ENCODE measurements at regions not wholly inside any gene's neighbourhood (a gene's known extent, or its start where the extent isn't known, plus 50 kb on each side); places are given as distances from the start of the nearest gene placed in this dataset.

DNA sequence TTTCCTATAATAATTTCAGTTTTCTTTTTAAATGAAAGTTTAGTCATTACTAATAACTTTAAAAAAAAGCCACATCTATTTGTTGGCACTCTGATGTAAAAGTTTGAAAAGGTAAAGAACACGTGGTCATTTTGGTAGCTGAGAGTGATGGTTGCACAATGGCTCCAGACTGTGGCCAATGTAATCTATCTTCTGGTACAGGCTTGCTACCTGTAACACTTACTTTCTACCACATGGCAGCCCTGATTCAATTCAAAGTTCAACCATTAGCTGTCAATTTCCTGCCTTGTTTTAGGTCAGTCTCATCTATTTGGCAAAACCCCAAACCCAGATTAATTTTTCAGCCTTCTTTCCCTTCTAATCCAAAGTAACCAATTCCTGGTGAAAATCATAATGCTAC is 126.1 kb downstream of the TUSC7 start:
- no peak for TF ChIP-seq GATA1 (IDR thresholded peaks at IDR 0.05; ENCODE audit: low read depth, low read length)
- TF ChIP-seq POLR2A (IDR thresholded peaks at IDR 0.05; ENCODE audit: low read length): no peak
